Sigmoid colon (tissue), 4 donors: ENCODE measurements at regions not wholly inside any gene's neighbourhood (a gene's known extent, or its start where the extent isn't known, plus 50 kb on each side); places are given as distances from the start of the nearest gene placed in this dataset.

Experiments
- EP300 ChIP-seq, 4 donors: sonication (generic); formaldehyde crosslinking; IDR thresholded peaks; one replicate each; pipeline ENCODE4 v1.6.1; 2017; ENCODE audit warnings: antibody characterized with exemption in 4 of 4
- POLR2A ChIP-seq, 2 donors: fragments of 450-650 bp; IDR thresholded peaks; one replicate each; pipeline ENCODE4 v1.6.1; 2016; ENCODE audit warnings: antibody characterized with exemption in 2 of 2, mild to moderate bottlenecking in 2 of 2, moderate library complexity in 2 of 2
- TF ChIP-seq, protein P1 (sequence below), 4 experiments: fragments of 450-650 bp in 3 of 4; fragments of 200-600 bp in 1 of 4; IDR thresholded peaks; one replicate each; pipeline ENCODE4 v1.5.1; 2016 to 2019; ENCODE audit warnings: antibody characterized with exemption in 4 of 4, mild to moderate bottlenecking in 3 of 4, moderate library complexity in 2 of 4

DNA sequence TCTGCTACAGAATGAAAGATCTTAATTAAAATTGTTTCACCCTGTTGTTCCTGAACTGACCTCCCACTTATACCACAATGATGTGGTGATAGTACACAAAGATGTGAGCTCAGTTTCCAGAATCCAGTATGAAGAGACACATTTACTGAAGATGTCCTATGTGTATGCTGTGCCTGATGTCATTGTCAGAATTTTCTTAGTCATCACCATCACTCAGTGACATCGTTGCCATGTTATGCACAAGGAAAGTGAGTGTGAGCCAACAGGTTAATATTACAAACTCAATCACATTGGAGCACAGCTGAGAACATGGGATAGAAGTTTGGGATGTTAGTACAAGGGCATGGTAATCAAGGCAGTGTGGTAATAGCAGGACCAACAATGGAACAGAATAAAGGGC, 199.7 kb upstream of the CHRNA7 start:
- TF ChIP-seq, protein P1, sequence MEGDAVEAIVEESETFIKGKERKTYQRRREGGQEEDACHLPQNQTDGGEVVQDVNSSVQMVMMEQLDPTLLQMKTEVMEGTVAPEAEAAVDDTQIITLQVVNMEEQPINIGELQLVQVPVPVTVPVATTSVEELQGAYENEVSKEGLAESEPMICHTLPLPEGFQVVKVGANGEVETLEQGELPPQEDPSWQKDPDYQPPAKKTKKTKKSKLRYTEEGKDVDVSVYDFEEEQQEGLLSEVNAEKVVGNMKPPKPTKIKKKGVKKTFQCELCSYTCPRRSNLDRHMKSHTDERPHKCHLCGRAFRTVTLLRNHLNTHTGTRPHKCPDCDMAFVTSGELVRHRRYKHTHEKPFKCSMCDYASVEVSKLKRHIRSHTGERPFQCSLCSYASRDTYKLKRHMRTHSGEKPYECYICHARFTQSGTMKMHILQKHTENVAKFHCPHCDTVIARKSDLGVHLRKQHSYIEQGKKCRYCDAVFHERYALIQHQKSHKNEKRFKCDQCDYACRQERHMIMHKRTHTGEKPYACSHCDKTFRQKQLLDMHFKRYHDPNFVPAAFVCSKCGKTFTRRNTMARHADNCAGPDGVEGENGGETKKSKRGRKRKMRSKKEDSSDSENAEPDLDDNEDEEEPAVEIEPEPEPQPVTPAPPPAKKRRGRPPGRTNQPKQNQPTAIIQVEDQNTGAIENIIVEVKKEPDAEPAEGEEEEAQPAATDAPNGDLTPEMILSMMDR (IDR thresholded peaks at IDR 0.05), result no peak
- TF ChIP-seq EP300 (IDR thresholded peaks at IDR 0.05) (no peak), POLR2A (IDR thresholded peaks at IDR 0.05) (no peak)
